ENCODE measurements at regions not wholly inside any gene's neighbourhood (a gene's known extent, or its start where the extent isn't known, plus 50 kb on each side); places are given as distances from the start of the nearest gene placed in this dataset.

- no peaks in the 10 kb centered on the region for H3K36me3 Mint-ChIP-seq (ENCODE audit: low read depth)
- peaks cover 2% of the 10 kb centered on the region for H3K27me3 Mint-ChIP-seq (ENCODE audit: insufficient read depth)
- no peak for DNase-seq (ENCODE audit: low spot score)
- no peaks in the 10 kb centered on the region for H3K9me3 Mint-ChIP-seq
- no peak overlapping the region for H3K27ac Mint-ChIP-seq
- intact Hi-C loops (cut with micrococcal nuclease) = no loop called here
- no peaks in the 10 kb centered on the region for H3K4me1 Mint-ChIP-seq (ENCODE audit: low read depth)
- H3K4me3 Mint-ChIP-seq = no peak overlapping the region
Observed at GRCh38 chr1:65510961-65511360, 90.5 kb downstream of the LEPR start.

- no peaks in the 10 kb centered on the region for H3K9me3 Mint-ChIP-seq
- no peak overlapping the region for H3K4me3 Mint-ChIP-seq
- H3K4me1 Mint-ChIP-seq (ENCODE audit: low read depth) = no peaks in the 10 kb centered on the region
- H3K36me3 Mint-ChIP-seq (ENCODE audit: low read depth) = no peaks in the 10 kb centered on the region
- no peak for DNase-seq (ENCODE audit: low spot score)
- no peak overlapping the region for H3K27ac Mint-ChIP-seq
- intact Hi-C loops (cut with micrococcal nuclease) = no loop called here
- peaks cover 2% of the 10 kb centered on the region for H3K27me3 Mint-ChIP-seq (ENCODE audit: insufficient read depth)
Observed at GRCh38 chr1:65512383-65512782, 91.9 kb downstream of the LEPR start.

- Mint-ChIP-seq H3K4me3 (no peak overlapping the region), H3K36me3 (ENCODE audit: low read depth) (no peaks in the 10 kb centered on the region), H3K9me3 (no peaks in the 10 kb centered on the region), H3K27me3 (ENCODE audit: insufficient read depth) (peaks cover 2% of the 10 kb centered on the region), H3K4me1 (ENCODE audit: low read depth) (no peaks in the 10 kb centered on the region), H3K27ac (no peak overlapping the region)
- intact Hi-C loops (cut with micrococcal nuclease) = no loop called here
- no peak for DNase-seq (ENCODE audit: low spot score)
Observed at GRCh38 chr1:65512967-65513780, 92.7 kb downstream of the LEPR start.

DNA sequence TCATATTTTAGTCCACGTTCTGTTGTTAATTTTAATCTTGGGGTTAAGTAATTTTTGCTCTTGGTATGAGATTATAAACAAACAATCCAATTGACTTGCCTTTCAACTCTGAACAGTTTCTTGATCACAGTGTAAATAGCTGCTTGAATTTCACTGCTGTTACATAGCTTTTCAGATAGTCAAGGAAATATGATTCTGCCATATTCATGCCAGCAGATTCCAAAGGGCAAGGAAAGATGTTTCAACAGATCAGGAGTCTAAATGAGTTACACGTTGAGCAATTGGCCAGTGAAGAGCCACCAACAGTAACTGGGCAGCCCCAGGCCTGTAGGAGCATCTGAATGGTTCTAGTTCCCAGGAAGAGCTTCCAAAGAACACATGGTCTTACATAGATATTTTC, 93.6 kb downstream of the LEPR start:
- intact Hi-C loops (cut with micrococcal nuclease) = no loop called here
- Mint-ChIP-seq H3K36me3 (ENCODE audit: low read depth) (no peaks in the 10 kb centered on the region), H3K4me1 (ENCODE audit: low read depth) (no peaks in the 10 kb centered on the region), H3K27ac (no peak overlapping the region), H3K27me3 (ENCODE audit: insufficient read depth) (peaks cover 2% of the 10 kb centered on the region), H3K9me3 (no peaks in the 10 kb centered on the region), H3K4me3 (no peak overlapping the region)
- no peak for DNase-seq (ENCODE audit: low spot score)

- Mint-ChIP-seq H3K4me1 (ENCODE audit: low read depth) (no peaks in the 10 kb centered on the region), H3K9me3 (no peaks in the 10 kb centered on the region), H3K4me3 (no peak overlapping the region), H3K36me3 (ENCODE audit: low read depth) (no peaks in the 10 kb centered on the region), H3K27ac (no peak overlapping the region), H3K27me3 (ENCODE audit: insufficient read depth) (peaks cover 36% of the 10 kb centered on the region)
- DNase-seq (ENCODE audit: low spot score) = no peak
- intact Hi-C loops (cut with micrococcal nuclease) = no loop called here
Observed at GRCh38 chr1:65524931-65525265, 104.4 kb downstream of the LEPR start.

GRCh38 chr1:65525266-65526048, 105.0 kb downstream of the LEPR start:
- H3K27ac Mint-ChIP-seq = no peak overlapping the region
- no peaks in the 10 kb centered on the region for H3K36me3 Mint-ChIP-seq (ENCODE audit: low read depth)
- no peak overlapping the region for H3K4me3 Mint-ChIP-seq
- H3K9me3 Mint-ChIP-seq = no peaks in the 10 kb centered on the region
- no peaks in the 10 kb centered on the region for H3K4me1 Mint-ChIP-seq (ENCODE audit: low read depth)
- DNase-seq (ENCODE audit: low spot score) = no peak
- peaks cover 36% of the 10 kb centered on the region for H3K27me3 Mint-ChIP-seq (ENCODE audit: insufficient read depth)
- intact Hi-C loops (cut with micrococcal nuclease) = no loop called here

- DNase-seq (ENCODE audit: low spot score) = no peak
- Mint-ChIP-seq H3K27me3 (ENCODE audit: insufficient read depth) (peaks cover 36% of the 10 kb centered on the region), H3K9me3 (no peaks in the 10 kb centered on the region), H3K27ac (no peak overlapping the region), H3K4me1 (ENCODE audit: low read depth) (no peaks in the 10 kb centered on the region), H3K36me3 (ENCODE audit: low read depth) (no peaks in the 10 kb centered on the region), H3K4me3 (no peak overlapping the region)
- intact Hi-C loops (cut with micrococcal nuclease) = no loop called here
Observed at GRCh38 chr1:65526049-65526556, 105.6 kb downstream of the LEPR start.

- intact Hi-C loops (cut with micrococcal nuclease) = no loop called here
- H3K4me3 Mint-ChIP-seq = no peak overlapping the region
- no peaks in the 10 kb centered on the region for H3K36me3 Mint-ChIP-seq (ENCODE audit: low read depth)
- H3K9me3 Mint-ChIP-seq = no peaks in the 10 kb centered on the region
- H3K27ac Mint-ChIP-seq = no peak overlapping the region
- H3K4me1 Mint-ChIP-seq (ENCODE audit: low read depth) = no peaks in the 10 kb centered on the region
- DNase-seq (ENCODE audit: low spot score) = no peak
- H3K27me3 Mint-ChIP-seq (ENCODE audit: insufficient read depth) = peaks cover 36% of the 10 kb centered on the region
Observed at GRCh38 chr1:65527190-65527589, 106.7 kb downstream of the LEPR start.

- DNase-seq (ENCODE audit: low spot score) = no peak
- Mint-ChIP-seq H3K9me3 (no peaks in the 10 kb centered on the region), H3K4me1 (ENCODE audit: low read depth) (no peaks in the 10 kb centered on the region), H3K4me3 (no peak overlapping the region), H3K27ac (no peak overlapping the region), H3K36me3 (ENCODE audit: low read depth) (no peaks in the 10 kb centered on the region), H3K27me3 (ENCODE audit: insufficient read depth) (peaks cover 40% of the 10 kb centered on the region)
- intact Hi-C loops (cut with micrococcal nuclease) = no loop called here
Observed at GRCh38 chr1:65527707-65528503, 107.4 kb downstream of the LEPR start.

GRCh38 chr1:65531972-65532570, 111.6 kb downstream of the LEPR start:
- peaks cover 16% of the 10 kb centered on the region for H3K27me3 Mint-ChIP-seq (ENCODE audit: insufficient read depth)
- H3K4me1 Mint-ChIP-seq (ENCODE audit: low read depth) = no peaks in the 10 kb centered on the region
- H3K4me3 Mint-ChIP-seq = no peak overlapping the region
- H3K36me3 Mint-ChIP-seq (ENCODE audit: low read depth) = no peaks in the 10 kb centered on the region
- DNase-seq (ENCODE audit: low spot score) = no peak
- H3K9me3 Mint-ChIP-seq = no peaks in the 10 kb centered on the region
- H3K27ac Mint-ChIP-seq = no peak overlapping the region
- intact Hi-C loops (cut with micrococcal nuclease) = no loop called here

- Mint-ChIP-seq H3K27me3 (ENCODE audit: insufficient read depth) (peaks cover 8% of the 10 kb centered on the region), H3K27ac (no peak overlapping the region), H3K36me3 (ENCODE audit: low read depth) (no peaks in the 10 kb centered on the region), H3K4me3 (no peak overlapping the region), H3K9me3 (no peaks in the 10 kb centered on the region), H3K4me1 (ENCODE audit: low read depth) (no peaks in the 10 kb centered on the region)
- no peak for DNase-seq (ENCODE audit: low spot score)
- intact Hi-C loops (cut with micrococcal nuclease) = no loop called here
Observed at GRCh38 chr1:65535981-65536380, 115.5 kb downstream of the LEPR start.

- H3K27ac Mint-ChIP-seq = no peak overlapping the region
- H3K27me3 Mint-ChIP-seq (ENCODE audit: insufficient read depth) = peaks cover 6% of the 10 kb centered on the region
- no peaks in the 10 kb centered on the region for H3K9me3 Mint-ChIP-seq
- H3K36me3 Mint-ChIP-seq (ENCODE audit: low read depth) = no peaks in the 10 kb centered on the region
- intact Hi-C loops (cut with micrococcal nuclease) = no loop called here
- H3K4me1 Mint-ChIP-seq (ENCODE audit: low read depth) = no peaks in the 10 kb centered on the region
- no peak for DNase-seq (ENCODE audit: low spot score)
- H3K4me3 Mint-ChIP-seq = no peak overlapping the region
Observed at GRCh38 chr1:65538086-65538485, 117.6 kb downstream of the LEPR start.
